Panc1 (cell line): ENCODE measurements at regions not wholly inside any gene's neighbourhood (a gene's known extent, or its start where the extent isn't known, plus 50 kb on each side); places are given as distances from the start of the nearest gene placed in this dataset.
A peak's percentile ranks its signal among the peaks of the same experiment; 100 is the strongest.

Experiments used
- ATAC-seq: fragments of 200-7000 bp; cut with Tn5 transposase; 2 replicates; pipeline ENCODE4 v1.9.1; 2020; ENCODE audit warnings: mild to moderate bottlenecking, moderate library complexity
- BruUV-seq: library from RNA; stranded (reverse); fragments of 400-500 nt; replicated peaks from 2 replicates; lab custom pipeline; 2021; lab: Mats Ljungman, UMichigan
- CTCF ChIA-PET: fragments of 300-600 bp; sonication (Branson Sonifier 250); formaldehyde crosslinking; loops from one replicate; lab custom pipeline; 2022; ENCODE audit warnings: antibody characterized with exemption; lab: Charles Lee
- POLR2A ChIA-PET: fragments of 300-600 bp; sonication (Branson Sonifier 250); formaldehyde crosslinking; loops from one replicate; lab custom pipeline; 2022; ENCODE audit warnings: antibody characterized with exemption; lab: Charles Lee
- DNase-seq: peaks from one replicate; pipeline ENCODE4 v3.0.0-alpha.2; 2010; ENCODE audit warnings: low read depth, low spot score
- H3K27ac ChIP-seq: 2 replicates; pipeline ENCODE4 v1.5.1; 2011; ENCODE audit warnings: mild to moderate bottlenecking, low read length, inconsistent platforms
- H3K27me3 ChIP-seq: fragments of 200-500 bp; sonication (Bioruptor generic); 2 replicates; pipeline ENCODE4 v1.6.0; 2014; ENCODE audit warnings: low read length, inconsistent platforms; ENCODE audit not compliant: control insufficient read depth, insufficient read depth
- H3K36me3 ChIP-seq: fragments of 200-500 bp; sonication (Bioruptor generic); 2 replicates; pipeline ENCODE4 v1.5.1; 2014; ENCODE audit warnings: inconsistent platforms, mild to moderate bottlenecking, low read length, moderate library complexity; ENCODE audit not compliant: control insufficient read depth, insufficient read depth
- H3K4me1 ChIP-seq: 2 replicates; pipeline ENCODE4 v1.5.1; 2011; ENCODE audit warnings: inconsistent platforms, mild to moderate bottlenecking, low read length, moderate library complexity; ENCODE audit not compliant: control insufficient read depth, insufficient read depth
- H3K4me3 ChIP-seq, 2 experiments: 2 replicates each; pipeline ENCODE4 v1.5.1; 2011 to 2012; ENCODE audit warnings: low read depth in 2 of 2, low read length in 2 of 2, mild to moderate bottlenecking in 2 of 2, inconsistent platforms in 1 of 2, moderate library complexity in 1 of 2
- H3K9me3 ChIP-seq: fragments of 200-500 bp; sonication (Bioruptor generic); 2 replicates; pipeline ENCODE4 v1.5.1; 2014; ENCODE audit warnings: low read depth, mild to moderate bottlenecking, inconsistent platforms, low read length, moderate library complexity; ENCODE audit not compliant: control insufficient read depth, insufficient read depth
- POLR2AphosphoS5 ChIP-seq: IDR thresholded peaks from 2 replicates; pipeline ENCODE4 v1.6.1; 2012; ENCODE audit warnings: mild to moderate bottlenecking, low read depth, low read length, moderate library complexity
- SIN3A ChIP-seq: IDR thresholded peaks from 2 replicates; pipeline ENCODE4 v1.6.1; 2012; ENCODE audit warnings: low read depth, mild to moderate bottlenecking, low read length, moderate library complexity, borderline replicate concordance; ENCODE audit not compliant: insufficient read depth
- TCF7L2 ChIP-seq: IDR thresholded peaks from 2 replicates; pipeline ENCODE4 v1.6.1; 2011; ENCODE audit warnings: mild to moderate bottlenecking, low read depth, low read length, inconsistent platforms
- in situ Hi-C: cut with HindIII; loops from 2 replicates; pipeline ENCODE4 v1.10.0; 2016; ENCODE audit warnings: low sequenced_read_pairs, low pct_unique_long_range_greater_than_20kb
- intact Hi-C: fragments of 100-400 bp; cut with micrococcal nuclease; formaldehyde crosslinking; loops from one replicate; pipeline ENCODE4 v1.10.0; 2022; ENCODE audit not compliant: unreplicated experiment
- TF ChIP-seq, protein P1 (sequence below), 2 experiments: IDR thresholded peaks; 2 replicates each; pipeline ENCODE4 v1.6.1; 2011 to 2012; ENCODE audit warnings: low read depth in 2 of 2, control low read depth in 1 of 2, low read length in 1 of 2, mild to moderate bottlenecking in 1 of 2, moderate library complexity in 1 of 2; ENCODE audit not compliant: insufficient read depth in 1 of 2
- TF ChIP-seq, protein P2 (sequence below): fragments of 450-650 bp; IDR thresholded peaks from 2 replicates; pipeline ENCODE4 v1.5.1; 2017; ENCODE audit warnings: mild to moderate bottlenecking

DNA sequence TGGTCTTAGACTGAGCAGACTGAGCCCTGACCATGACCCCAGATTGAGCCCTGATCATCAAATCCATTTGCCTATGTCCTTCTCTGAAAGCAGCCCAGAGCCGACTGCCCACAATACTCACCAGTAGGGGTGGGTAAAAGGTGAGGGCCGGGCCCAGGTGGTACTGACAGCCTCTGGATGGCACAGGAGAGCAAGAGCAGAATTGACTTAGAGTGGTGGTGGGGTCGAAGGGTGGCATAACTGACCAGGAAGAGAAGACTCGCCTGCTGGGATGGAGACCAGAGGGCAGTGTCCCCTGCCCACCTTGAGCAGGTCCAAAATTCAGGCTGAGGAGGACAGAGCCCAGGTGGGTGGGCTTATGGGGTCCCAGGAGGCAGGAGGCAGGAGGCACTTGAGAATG is 161.3 kb upstream of the POU3F1 start:
- no TSS peak for BruUV-seq
- Histone ChIP-seq H3K36me3 (no peaks in the 10 kb centered on the region), H3K9me3 (no peaks in the 10 kb centered on the region), H3K27me3 (no peaks in the 10 kb centered on the region; the same call in 1 of the 2 replicates), H3K27ac (no peak overlapping the region), H3K4me3 (no peak overlapping the region), H3K4me1 (no peaks in the 10 kb centered on the region)
- in situ Hi-C loops (no loop called here), intact Hi-C loops (no loop called here)
- DNase-seq: no peak
- POLR2A ChIA-PET: no interaction called here
- ATAC-seq: no peak
- CTCF ChIA-PET: no interaction called here
- TF ChIP-seq, protein P1, sequence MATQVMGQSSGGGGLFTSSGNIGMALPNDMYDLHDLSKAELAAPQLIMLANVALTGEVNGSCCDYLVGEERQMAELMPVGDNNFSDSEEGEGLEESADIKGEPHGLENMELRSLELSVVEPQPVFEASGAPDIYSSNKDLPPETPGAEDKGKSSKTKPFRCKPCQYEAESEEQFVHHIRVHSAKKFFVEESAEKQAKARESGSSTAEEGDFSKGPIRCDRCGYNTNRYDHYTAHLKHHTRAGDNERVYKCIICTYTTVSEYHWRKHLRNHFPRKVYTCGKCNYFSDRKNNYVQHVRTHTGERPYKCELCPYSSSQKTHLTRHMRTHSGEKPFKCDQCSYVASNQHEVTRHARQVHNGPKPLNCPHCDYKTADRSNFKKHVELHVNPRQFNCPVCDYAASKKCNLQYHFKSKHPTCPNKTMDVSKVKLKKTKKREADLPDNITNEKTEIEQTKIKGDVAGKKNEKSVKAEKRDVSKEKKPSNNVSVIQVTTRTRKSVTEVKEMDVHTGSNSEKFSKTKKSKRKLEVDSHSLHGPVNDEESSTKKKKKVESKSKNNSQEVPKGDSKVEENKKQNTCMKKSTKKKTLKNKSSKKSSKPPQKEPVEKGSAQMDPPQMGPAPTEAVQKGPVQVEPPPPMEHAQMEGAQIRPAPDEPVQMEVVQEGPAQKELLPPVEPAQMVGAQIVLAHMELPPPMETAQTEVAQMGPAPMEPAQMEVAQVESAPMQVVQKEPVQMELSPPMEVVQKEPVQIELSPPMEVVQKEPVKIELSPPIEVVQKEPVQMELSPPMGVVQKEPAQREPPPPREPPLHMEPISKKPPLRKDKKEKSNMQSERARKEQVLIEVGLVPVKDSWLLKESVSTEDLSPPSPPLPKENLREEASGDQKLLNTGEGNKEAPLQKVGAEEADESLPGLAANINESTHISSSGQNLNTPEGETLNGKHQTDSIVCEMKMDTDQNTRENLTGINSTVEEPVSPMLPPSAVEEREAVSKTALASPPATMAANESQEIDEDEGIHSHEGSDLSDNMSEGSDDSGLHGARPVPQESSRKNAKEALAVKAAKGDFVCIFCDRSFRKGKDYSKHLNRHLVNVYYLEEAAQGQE (IDR thresholded peaks at IDR 0.05; ENCODE audit: insufficient read depth in 1 of 2, low read depth in 2 of 2, low read length in 1 of 2): no peak
- TF ChIP-seq, protein P2, sequence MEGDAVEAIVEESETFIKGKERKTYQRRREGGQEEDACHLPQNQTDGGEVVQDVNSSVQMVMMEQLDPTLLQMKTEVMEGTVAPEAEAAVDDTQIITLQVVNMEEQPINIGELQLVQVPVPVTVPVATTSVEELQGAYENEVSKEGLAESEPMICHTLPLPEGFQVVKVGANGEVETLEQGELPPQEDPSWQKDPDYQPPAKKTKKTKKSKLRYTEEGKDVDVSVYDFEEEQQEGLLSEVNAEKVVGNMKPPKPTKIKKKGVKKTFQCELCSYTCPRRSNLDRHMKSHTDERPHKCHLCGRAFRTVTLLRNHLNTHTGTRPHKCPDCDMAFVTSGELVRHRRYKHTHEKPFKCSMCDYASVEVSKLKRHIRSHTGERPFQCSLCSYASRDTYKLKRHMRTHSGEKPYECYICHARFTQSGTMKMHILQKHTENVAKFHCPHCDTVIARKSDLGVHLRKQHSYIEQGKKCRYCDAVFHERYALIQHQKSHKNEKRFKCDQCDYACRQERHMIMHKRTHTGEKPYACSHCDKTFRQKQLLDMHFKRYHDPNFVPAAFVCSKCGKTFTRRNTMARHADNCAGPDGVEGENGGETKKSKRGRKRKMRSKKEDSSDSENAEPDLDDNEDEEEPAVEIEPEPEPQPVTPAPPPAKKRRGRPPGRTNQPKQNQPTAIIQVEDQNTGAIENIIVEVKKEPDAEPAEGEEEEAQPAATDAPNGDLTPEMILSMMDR: no peak
- no peak for TF ChIP-seq POLR2AphosphoS5
- no peak for TF ChIP-seq TCF7L2
- TF ChIP-seq SIN3A: no peak

DNA sequence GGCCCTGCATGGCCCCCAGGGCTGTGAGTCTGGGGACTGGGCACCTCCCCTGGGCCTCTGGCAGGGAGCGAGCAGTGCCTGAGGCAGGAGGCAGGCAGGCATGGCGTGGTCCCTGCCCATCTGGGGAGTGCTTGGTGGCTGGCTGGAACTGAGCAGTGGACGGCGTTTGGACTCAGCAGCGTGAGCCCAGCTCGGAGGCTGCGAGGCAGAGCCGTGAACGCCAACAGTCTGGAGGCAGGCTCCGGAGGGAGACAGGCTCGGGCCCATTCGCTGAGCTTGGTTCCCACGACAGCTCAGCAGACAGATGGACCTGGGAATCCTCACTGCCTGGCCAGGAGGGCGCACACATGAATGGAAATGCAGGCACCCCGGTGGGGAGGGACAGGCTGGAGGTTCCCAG is 160.7 kb upstream of the POU3F1 start:
- H3K36me3 ChIP-seq: no peaks in the 10 kb centered on the region
- no peak overlapping the region for H3K27ac ChIP-seq
- no peaks in the 10 kb centered on the region for H3K9me3 ChIP-seq
- TF ChIP-seq, protein P2: no peak
- no peak for TF ChIP-seq POLR2AphosphoS5
- no peak for TF ChIP-seq TCF7L2
- TF ChIP-seq, protein P1 (IDR thresholded peaks at IDR 0.05; ENCODE audit: insufficient read depth in 1 of 2, low read depth in 2 of 2, low read length in 1 of 2): no peak
- no peak for TF ChIP-seq SIN3A
- in situ Hi-C loops (no loop called here), intact Hi-C loops (no loop called here)
- no TSS peak for BruUV-seq
- POLR2A ChIA-PET: interaction anchor here (0.7 kb wide), 1 partner anchor 178 kb away, joined by 3 read pairs; no protein-coding TSS in a partner anchor
- no peaks in the 10 kb centered on the region; the same call in 1 of the 2 replicates for H3K27me3 ChIP-seq
- H3K4me1 ChIP-seq: no peaks in the 10 kb centered on the region
- CTCF ChIA-PET: no interaction called here
- DNase-seq (no peak), ATAC-seq (peak; percentile 33; the same call in 1 of the 2 replicates)
- H3K4me3 ChIP-seq: no peak overlapping the region
